DND-41 (cell line): ENCODE measurements at regions not wholly inside any gene's neighbourhood (a gene's known extent, or its start where the extent isn't known, plus 50 kb on each side); places are given as distances from the start of the nearest gene placed in this dataset.
"Not testable (repeated sequence)": the region's sequence is repeated elsewhere in the genome, so short reads cannot be mapped to it uniquely, and the experiment has no call there.

Experiments used
- ATAC-seq: fragments of 200-7000 bp; cut with Tn5 transposase; 3 replicates; pipeline ENCODE4 v1.9.1; 2021; ENCODE audit warnings: low read depth; ENCODE audit not compliant: insufficient read depth
- DNase-seq: peaks from one replicate; pipeline ENCODE4 v3.0.0-alpha.2; 2020
- H2AFZ ChIP-seq: 2 replicates; pipeline ENCODE4 v1.6.0; 2012; ENCODE audit warnings: low read depth, low read length
- H3K27ac ChIP-seq: 2 replicates; pipeline ENCODE4 v1.5.1; 2012; ENCODE audit warnings: low read length, inconsistent platforms
- H3K27me3 ChIP-seq: fragments of 200-600 bp; sonication (generic); 2 replicates; pipeline ENCODE4 v1.6.0; 2012; ENCODE audit warnings: low read length, mild to moderate bottlenecking, inconsistent platforms; ENCODE audit not compliant: insufficient read depth, poor library complexity
- H3K36me3 ChIP-seq: 2 replicates; pipeline ENCODE4 v1.5.1; 2012; ENCODE audit warnings: low read length, inconsistent platforms; ENCODE audit not compliant: insufficient read depth
- H3K4me1 ChIP-seq: 2 replicates; pipeline ENCODE4 v1.5.1; 2012; ENCODE audit warnings: mild to moderate bottlenecking, low read length; ENCODE audit not compliant: insufficient read depth
- H3K4me2 ChIP-seq: 2 replicates; pipeline ENCODE4 v1.6.0; 2012; ENCODE audit warnings: mild to moderate bottlenecking, moderate library complexity, low read length, inconsistent platforms; ENCODE audit not compliant: insufficient read depth
- H3K4me3 ChIP-seq, 2 experiments: fragments of 200-600 bp in 1 of 2; shearing (Covaris generic) in 1 of 2; 2 replicates each; pipeline ENCODE4 v1.5.1; 2012 to 2016; ENCODE audit warnings: inconsistent platforms in 2 of 2, low read length in 2 of 2, mild to moderate bottlenecking in 2 of 2, low read depth in 1 of 2, moderate library complexity in 1 of 2
- H3K79me2 ChIP-seq: 2 replicates; pipeline ENCODE4 v1.6.0; 2012; ENCODE audit warnings: low read length, inconsistent platforms; ENCODE audit not compliant: insufficient read depth
- H3K9ac ChIP-seq: 2 replicates; pipeline ENCODE4 v1.6.0; 2012; ENCODE audit warnings: low read depth, mild to moderate bottlenecking, inconsistent platforms, low read length, moderate library complexity
- H3K9me3 ChIP-seq: 2 replicates; pipeline ENCODE4 v1.5.1; 2012; ENCODE audit warnings: low read length, moderate library complexity, mild to moderate bottlenecking, inconsistent platforms; ENCODE audit not compliant: insufficient read depth, severe bottlenecking
- H4K20me1 ChIP-seq: 2 replicates; pipeline ENCODE4 v1.6.0; 2012; ENCODE audit warnings: low read length; ENCODE audit not compliant: insufficient read depth
- EZH2 ChIP-seq: IDR thresholded peaks from 3 replicates; pipeline ENCODE4 v1.6.1; 2012; ENCODE audit warnings: borderline replicate concordance, low read depth, mild to moderate bottlenecking, moderate library complexity, low read length, inconsistent platforms; ENCODE audit not compliant: severe bottlenecking
- TF ChIP-seq, protein P1 (sequence below): IDR thresholded peaks from 2 replicates; pipeline ENCODE4 v1.5.1; 2012; ENCODE audit warnings: borderline replicate concordance, low read length, moderate library complexity, mild to moderate bottlenecking; ENCODE audit not compliant: poor library complexity, severe bottlenecking; ENCODE audit errors: extremely low read depth

DNA sequence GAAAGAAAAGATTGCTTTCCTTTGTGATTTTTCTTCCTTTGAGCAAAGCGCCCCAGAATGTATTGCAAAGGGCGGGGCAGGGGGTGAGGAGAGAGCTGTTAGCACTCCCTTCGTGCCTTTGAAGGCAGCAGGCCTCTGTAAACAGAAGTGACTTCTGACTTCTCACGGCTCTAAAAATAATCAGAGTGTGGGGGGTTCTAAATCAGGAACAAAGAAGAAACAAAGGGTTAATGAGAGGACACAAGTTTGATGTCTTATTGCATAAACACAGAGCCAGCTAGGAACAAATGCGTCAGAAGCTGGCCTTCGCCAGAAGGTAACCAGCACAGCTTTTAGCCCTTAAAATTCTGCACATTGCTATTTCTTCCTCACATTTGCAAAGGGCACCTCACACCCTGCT, 626.2 kb downstream of the MID1IP1 start:
- no peaks in the 10 kb centered on the region for H3K36me3 ChIP-seq
- ATAC-seq = no peak
- TF ChIP-seq, protein P1, sequence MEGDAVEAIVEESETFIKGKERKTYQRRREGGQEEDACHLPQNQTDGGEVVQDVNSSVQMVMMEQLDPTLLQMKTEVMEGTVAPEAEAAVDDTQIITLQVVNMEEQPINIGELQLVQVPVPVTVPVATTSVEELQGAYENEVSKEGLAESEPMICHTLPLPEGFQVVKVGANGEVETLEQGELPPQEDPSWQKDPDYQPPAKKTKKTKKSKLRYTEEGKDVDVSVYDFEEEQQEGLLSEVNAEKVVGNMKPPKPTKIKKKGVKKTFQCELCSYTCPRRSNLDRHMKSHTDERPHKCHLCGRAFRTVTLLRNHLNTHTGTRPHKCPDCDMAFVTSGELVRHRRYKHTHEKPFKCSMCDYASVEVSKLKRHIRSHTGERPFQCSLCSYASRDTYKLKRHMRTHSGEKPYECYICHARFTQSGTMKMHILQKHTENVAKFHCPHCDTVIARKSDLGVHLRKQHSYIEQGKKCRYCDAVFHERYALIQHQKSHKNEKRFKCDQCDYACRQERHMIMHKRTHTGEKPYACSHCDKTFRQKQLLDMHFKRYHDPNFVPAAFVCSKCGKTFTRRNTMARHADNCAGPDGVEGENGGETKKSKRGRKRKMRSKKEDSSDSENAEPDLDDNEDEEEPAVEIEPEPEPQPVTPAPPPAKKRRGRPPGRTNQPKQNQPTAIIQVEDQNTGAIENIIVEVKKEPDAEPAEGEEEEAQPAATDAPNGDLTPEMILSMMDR = no peak
- no peak for TF ChIP-seq EZH2
- no peaks in the 10 kb centered on the region for H3K27me3 ChIP-seq
- no peak overlapping the region for H3K4me3 ChIP-seq
- no peaks in the 10 kb centered on the region for H4K20me1 ChIP-seq
- no peak overlapping the region for H3K4me2 ChIP-seq
- no peaks in the 10 kb centered on the region for H3K79me2 ChIP-seq
- H3K9ac ChIP-seq = no peak overlapping the region
- no peaks in the 10 kb centered on the region for H3K9me3 ChIP-seq
- H2AFZ ChIP-seq = no peak overlapping the region
- H3K27ac ChIP-seq = no peak overlapping the region
- H3K4me1 ChIP-seq = no peaks in the 10 kb centered on the region
- no peak for DNase-seq

DNA sequence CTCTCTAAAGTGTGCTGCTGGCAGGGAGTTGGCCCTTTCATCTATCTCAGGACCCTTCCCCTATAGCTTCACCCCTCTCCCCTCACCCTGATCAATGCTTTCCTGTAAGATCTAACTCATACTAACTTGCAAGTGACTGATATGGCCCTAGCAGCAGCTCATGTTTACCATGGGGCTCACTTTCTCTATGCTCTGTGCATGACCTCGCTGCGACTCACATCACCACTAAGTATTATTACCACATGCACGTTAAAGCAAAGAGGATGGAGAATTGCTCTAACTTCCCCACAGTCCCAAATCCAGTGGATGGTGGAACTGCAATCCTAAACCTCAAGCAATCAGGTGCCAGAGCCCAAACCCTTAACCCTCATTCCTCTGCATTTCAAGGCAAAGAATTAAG, 626.6 kb downstream of the MID1IP1 start:
- no peaks in the 10 kb centered on the region for H3K4me1 ChIP-seq
- DNase-seq (no peak), ATAC-seq (no peak)
- H3K4me2 ChIP-seq = no peak overlapping the region
- H3K4me3 ChIP-seq = no peak overlapping the region
- no peaks in the 10 kb centered on the region for H3K27me3 ChIP-seq
- no peak overlapping the region for H2AFZ ChIP-seq
- no peaks in the 10 kb centered on the region for H3K79me2 ChIP-seq
- H3K9ac ChIP-seq = no peak overlapping the region
- no peaks in the 10 kb centered on the region for H4K20me1 ChIP-seq
- H3K9me3 ChIP-seq = no peaks in the 10 kb centered on the region
- H3K36me3 ChIP-seq = no peaks in the 10 kb centered on the region
- TF ChIP-seq EZH2 = no peak
- TF ChIP-seq, protein P1 = no peak
- H3K27ac ChIP-seq = no peak overlapping the region

DNA sequence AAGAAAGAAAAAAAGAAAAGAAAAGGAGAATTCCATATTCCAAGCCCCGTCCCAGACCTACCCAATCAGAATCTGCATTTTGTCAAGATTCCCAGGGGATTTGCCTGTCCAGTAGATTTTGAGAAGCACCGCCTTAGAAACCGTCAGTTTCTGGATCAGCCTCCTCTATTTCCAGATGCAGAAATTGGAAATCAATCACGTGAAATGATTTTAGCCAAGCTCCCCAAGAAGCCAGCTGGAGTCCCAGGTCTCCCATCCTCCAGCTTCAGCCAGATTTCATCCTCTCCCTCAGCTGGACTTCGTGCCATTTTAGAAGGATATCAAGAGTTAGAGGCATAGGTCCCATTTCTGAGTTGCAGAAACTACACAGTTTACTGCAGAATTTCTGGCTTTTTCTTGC, 629.3 kb downstream of the MID1IP1 start:
- no peak for DNase-seq
- H3K4me1 ChIP-seq = no peaks in the 10 kb centered on the region
- H3K36me3 ChIP-seq = no peaks in the 10 kb centered on the region
- H3K9me3 ChIP-seq = no peaks in the 10 kb centered on the region
- H3K4me2 ChIP-seq = no peak overlapping the region
- H3K4me3 ChIP-seq = no peak overlapping the region
- H3K9ac ChIP-seq = no peak overlapping the region
- H3K79me2 ChIP-seq = no peaks in the 10 kb centered on the region
- no peaks in the 10 kb centered on the region for H3K27me3 ChIP-seq
- no peaks in the 10 kb centered on the region for H4K20me1 ChIP-seq
- H3K27ac ChIP-seq = no peak overlapping the region
- TF ChIP-seq, protein P1 = no peak
- TF ChIP-seq EZH2 = no peak
- no peak for ATAC-seq
- no peak overlapping the region for H2AFZ ChIP-seq

DNA sequence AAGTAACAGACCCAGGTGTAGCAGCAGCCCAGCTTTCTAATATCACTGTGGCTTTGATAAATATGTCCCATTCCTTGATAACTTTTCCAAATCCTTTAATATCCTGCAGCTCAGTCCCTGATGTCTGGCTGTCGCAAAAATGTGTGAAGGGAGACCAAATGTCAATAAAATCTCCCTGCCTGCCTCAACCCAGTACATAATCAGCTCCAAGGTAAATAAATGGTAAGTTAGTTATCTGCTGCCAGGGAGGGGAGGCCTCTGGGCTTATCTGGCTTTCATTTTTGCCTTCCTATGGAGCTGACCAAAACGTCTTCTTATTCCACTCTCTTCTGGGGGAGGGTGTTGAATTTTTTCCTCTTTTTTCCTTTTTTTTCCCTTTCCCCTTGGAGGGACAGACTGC, 630.6 kb downstream of the MID1IP1 start:
- no peak overlapping the region for H3K4me2 ChIP-seq
- TF ChIP-seq, protein P1 = no peak
- no peak for TF ChIP-seq EZH2
- no peaks in the 10 kb centered on the region for H3K9me3 ChIP-seq
- ATAC-seq = no peak
- H3K4me1 ChIP-seq = no peaks in the 10 kb centered on the region
- no peak overlapping the region for H3K4me3 ChIP-seq
- H3K79me2 ChIP-seq = no peaks in the 10 kb centered on the region
- no peak overlapping the region for H3K27ac ChIP-seq
- H2AFZ ChIP-seq = no peak overlapping the region
- H3K9ac ChIP-seq = no peak overlapping the region
- H3K27me3 ChIP-seq = no peaks in the 10 kb centered on the region
- H3K36me3 ChIP-seq = no peaks in the 10 kb centered on the region
- no peak for DNase-seq
- H4K20me1 ChIP-seq = no peaks in the 10 kb centered on the region

DNA sequence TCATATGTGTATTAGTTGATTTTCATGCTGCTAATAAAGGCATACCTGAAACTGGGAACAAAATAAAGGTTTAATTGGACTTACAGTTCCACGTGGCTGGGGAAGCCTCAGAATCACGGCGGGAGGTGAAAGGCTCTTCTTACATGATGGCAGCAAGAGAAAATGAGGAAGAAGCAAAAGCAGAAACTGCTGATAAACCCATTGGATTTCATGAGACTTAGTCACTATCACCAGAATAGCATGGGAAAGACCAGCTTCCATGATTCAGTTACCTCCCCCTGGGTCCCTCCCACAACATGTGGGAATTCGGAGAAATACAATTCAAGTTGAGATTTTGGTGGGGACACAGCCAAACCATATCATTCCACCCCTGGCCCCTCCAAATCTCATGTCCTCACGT, 633.4 kb downstream of the MID1IP1 start:
- not testable (repeated sequence) for H2AFZ ChIP-seq, H3K27me3 ChIP-seq, H3K4me2 ChIP-seq, DNase-seq, H3K9me3 ChIP-seq, ATAC-seq, H4K20me1 ChIP-seq, H3K4me1 ChIP-seq, H3K79me2 ChIP-seq, H3K4me3 ChIP-seq, H3K27ac ChIP-seq, H3K9ac ChIP-seq, H3K36me3 ChIP-seq
